NT2/D1 (cell line): ENCODE measurements at regions not wholly inside any gene's neighbourhood (a gene's known extent, or its start where the extent isn't known, plus 50 kb on each side); places are given as distances from the start of the nearest gene placed in this dataset.
"Not testable (repeated sequence)": the region's sequence is repeated elsewhere in the genome, so short reads cannot be mapped to it uniquely, and the experiment has no call there.

Experiments used
- DNase-seq: peaks from one replicate; pipeline ENCODE4 v3.0.0-alpha.2; 2011; ENCODE audit warnings: low read depth, low spot score
- H3K27me3 ChIP-seq: 2 replicates; pipeline ENCODE4 v1.6.0; 2011; ENCODE audit warnings: mild to moderate bottlenecking; ENCODE audit not compliant: insufficient read length, insufficient read depth
- H3K36me3 ChIP-seq: 2 replicates; pipeline ENCODE4 v1.6.1; 2011; ENCODE audit warnings: mild to moderate bottlenecking, low read length, mixed read lengths; ENCODE audit not compliant: insufficient read depth, insufficient read length
- H3K4me1 ChIP-seq: 2 replicates; pipeline ENCODE4 v1.5.1; 2011; ENCODE audit not compliant: insufficient read depth, insufficient read length
- H3K4me3 ChIP-seq: 2 replicates; pipeline ENCODE4 v1.5.1; 2011; ENCODE audit warnings: low read depth; ENCODE audit not compliant: insufficient read length
- H3K9ac ChIP-seq: 2 replicates; pipeline ENCODE4 v1.6.0; 2011; ENCODE audit warnings: low read depth; ENCODE audit not compliant: insufficient read length
- H3K9me3 ChIP-seq: 2 replicates; pipeline ENCODE4 v1.5.1; 2011; ENCODE audit warnings: mild to moderate bottlenecking, low read length; ENCODE audit not compliant: insufficient read depth
- SUZ12 ChIP-seq: IDR thresholded peaks from 2 replicates; pipeline ENCODE4 v1.6.1; 2011; ENCODE audit not compliant: insufficient read length, insufficient read depth; ENCODE audit errors: extremely low read depth
- YY1 ChIP-seq: IDR thresholded peaks from 2 replicates; pipeline ENCODE4 v1.6.1; 2011; ENCODE audit not compliant: insufficient read length, insufficient read depth
- ZNF274 ChIP-seq: IDR thresholded peaks from 2 replicates; pipeline ENCODE4 v1.6.1; 2011; ENCODE audit warnings: mild to moderate bottlenecking, low read depth, low read length

- H3K4me1 ChIP-seq = no peaks in the 10 kb centered on the region
- no peaks in the 10 kb centered on the region for H3K36me3 ChIP-seq
- H3K9me3 ChIP-seq = peaks cover 28% of the 10 kb centered on the region
- H3K27me3 ChIP-seq = no peaks in the 10 kb centered on the region
- TF ChIP-seq ZNF274 (no peak), YY1 (no peak), SUZ12 (no peak)
- no peak for DNase-seq
- no peak overlapping the region for H3K9ac ChIP-seq
- no peak overlapping the region for H3K4me3 ChIP-seq
Measured at GRCh38 chr21:36615274-36615964, 83.5 kb upstream of the SIM2 start.

DNA sequence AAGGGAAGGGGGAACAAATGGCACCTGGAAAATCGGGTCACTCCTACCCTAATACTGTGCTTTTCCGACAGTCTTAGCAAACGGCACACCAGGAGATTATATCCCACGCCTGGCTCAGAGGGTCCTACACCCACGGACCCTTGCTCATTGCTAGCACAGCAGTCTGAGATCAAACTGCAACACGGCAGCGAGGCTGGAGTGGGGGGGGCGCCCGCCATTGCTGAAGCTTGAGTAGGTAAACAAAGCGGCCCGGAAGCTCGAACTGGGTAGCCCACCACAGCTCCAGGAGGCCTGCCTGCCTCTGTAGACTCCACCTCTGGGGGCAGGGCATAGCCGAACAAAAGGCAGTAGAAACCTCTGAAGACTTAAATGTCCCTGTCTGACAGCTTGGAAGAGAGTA lies 82.1 kb upstream of the SIM2 start:
- H3K9ac ChIP-seq, H3K4me3 ChIP-seq, H3K27me3 ChIP-seq, DNase-seq, H3K4me1 ChIP-seq, H3K36me3 ChIP-seq: not testable (repeated sequence)
- peaks cover 28% of the 10 kb centered on the region for H3K9me3 ChIP-seq

- not testable (repeated sequence) for DNase-seq, H3K4me3 ChIP-seq, H3K36me3 ChIP-seq, H3K4me1 ChIP-seq, H3K9ac ChIP-seq, H3K27me3 ChIP-seq
- H3K9me3 ChIP-seq = peaks cover 13% of the 10 kb centered on the region; the same call in 1 of the 2 replicates
Measured at GRCh38 chr21:36621794-36622193, 77.1 kb upstream of the SIM2 start.

GRCh38 chr21:36624105-36624504 lies 74.8 kb upstream of the SIM2 start:
- TF ChIP-seq ZNF274 = no peak
- TF ChIP-seq SUZ12 = no peak
- TF ChIP-seq YY1 = no peak
- no peak for DNase-seq
- Histone ChIP-seq H3K4me3 (no peak overlapping the region), H3K4me1 (no peaks in the 10 kb centered on the region), H3K9ac (no peak overlapping the region), H3K36me3 (no peaks in the 10 kb centered on the region), H3K27me3 (peaks cover 4% of the 10 kb centered on the region), H3K9me3 (peaks cover 11% of the 10 kb centered on the region; the same call in 1 of the 2 replicates)

GRCh38 chr21:36626791-36627190 lies 72.1 kb upstream of the SIM2 start:
- Histone ChIP-seq H3K27me3 (peaks cover 20% of the 10 kb centered on the region), H3K36me3 (no peaks in the 10 kb centered on the region), H3K9me3 (peaks cover 11% of the 10 kb centered on the region; the same call in 1 of the 2 replicates), H3K9ac (no peak overlapping the region), H3K4me3 (no peak overlapping the region), H3K4me1 (no peaks in the 10 kb centered on the region)
- no peak for DNase-seq
- TF ChIP-seq YY1 = no peak
- no peak for TF ChIP-seq SUZ12
- TF ChIP-seq ZNF274 = no peak

GRCh38 chr21:36627242-36627641 lies 71.7 kb upstream of the SIM2 start:
- TF ChIP-seq YY1 = no peak
- TF ChIP-seq SUZ12 = no peak
- H3K9ac ChIP-seq = no peak overlapping the region

GRCh38 chr21:36628106-36628505 lies 70.8 kb upstream of the SIM2 start:
- Histone ChIP-seq H3K36me3 (no peaks in the 10 kb centered on the region), H3K4me3 (no peak overlapping the region), H3K9ac (no peak overlapping the region), H3K27me3 (peaks cover 26% of the 10 kb centered on the region), H3K4me1 (no peaks in the 10 kb centered on the region), H3K9me3 (peaks cover 11% of the 10 kb centered on the region; the same call in 1 of the 2 replicates)
- DNase-seq = no peak
- TF ChIP-seq SUZ12 (no peak), ZNF274 (no peak), YY1 (no peak)

More at GRCh38 chr21:36627242-36627641, 71.7 kb upstream of the SIM2 start:
- H3K4me3 ChIP-seq = no peak overlapping the region
- peaks cover 11% of the 10 kb centered on the region; the same call in 1 of the 2 replicates for H3K9me3 ChIP-seq
- no peak for DNase-seq
- H3K27me3 ChIP-seq = peaks cover 23% of the 10 kb centered on the region
- H3K36me3 ChIP-seq = no peaks in the 10 kb centered on the region
- H3K4me1 ChIP-seq = no peaks in the 10 kb centered on the region
